ENCODE measurements at regions not wholly inside any gene's neighbourhood (a gene's known extent, or its start where the extent isn't known, plus 50 kb on each side); places are given as distances from the start of the nearest gene placed in this dataset.

DNA sequence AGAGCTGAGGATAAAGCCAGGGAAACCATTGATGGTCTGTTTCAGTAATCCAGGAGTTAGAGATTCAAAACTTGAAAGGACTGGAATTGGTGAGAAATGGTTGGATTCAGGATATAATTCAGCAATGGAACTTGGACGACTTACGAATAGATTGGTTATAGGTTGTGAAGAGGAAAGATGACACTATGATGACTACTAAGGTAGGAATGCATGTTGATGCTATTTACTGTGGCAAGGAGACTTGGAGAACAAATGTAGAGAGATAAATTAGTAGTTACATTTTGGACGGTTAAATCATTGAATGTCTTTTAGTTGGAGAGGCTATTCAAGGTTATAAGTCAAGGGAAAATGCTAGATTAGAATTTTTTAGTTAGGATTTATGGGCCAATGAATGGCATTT lies 365.4 kb upstream of the TECRL start:
- H3K4me1 ChIP-seq (ENCODE audit: control insufficient read depth in 1 of 2, extremely low read depth in 1 of 2, insufficient read depth in 2 of 2, low read length in 2 of 2) = no peaks in the 10 kb centered on the region
- no peak overlapping the region for H3K27ac Mint-ChIP-seq
- H3K36me3 ChIP-seq (ENCODE audit: control insufficient read depth in 2 of 2, extremely low read depth in 1 of 2, insufficient read depth in 1 of 2, low read length in 1 of 2) = no peaks in the 10 kb centered on the region
- H3K9me3 Mint-ChIP-seq = no peaks in the 10 kb centered on the region
- DNase-seq (no peak), ATAC-seq (replicated peaks in 1 of 4) (no peak)
- no peaks in the 10 kb centered on the region for H3K27me3 ChIP-seq (replicated peaks in 1 of 2; ENCODE audit: control insufficient read depth in 2 of 2, extremely low read depth in 1 of 2, insufficient read depth in 2 of 2, low read length in 1 of 2)
- no peaks in the 10 kb centered on the region for H3K9me3 ChIP-seq
- WGBS (ENCODE audit: insufficient coverage) = 88% methylated on average over 3 of the region's 3 CpGs
- H3K27me3 Mint-ChIP-seq = no peaks in the 10 kb centered on the region
- POLR2A ChIA-PET = no interaction called here
- H3K36me3 Mint-ChIP-seq = no peaks in the 10 kb centered on the region
- H3K4me3 Mint-ChIP-seq = no peak overlapping the region
- no peak overlapping the region for H3K27ac ChIP-seq (ENCODE audit: low read length)
- CTCF ChIA-PET = interaction anchor here in 1 of 2 donors (0.7 kb wide), 1 partner anchor 164 kb away, joined by 5 read pairs; no protein-coding TSS in a partner anchor
- H3K4me1 Mint-ChIP-seq = no peaks in the 10 kb centered on the region
- no peak overlapping the region for H3K4me3 ChIP-seq (ENCODE audit: control insufficient read depth in 1 of 2, extremely low read depth in 1 of 2, low read length in 1 of 2)

DNA sequence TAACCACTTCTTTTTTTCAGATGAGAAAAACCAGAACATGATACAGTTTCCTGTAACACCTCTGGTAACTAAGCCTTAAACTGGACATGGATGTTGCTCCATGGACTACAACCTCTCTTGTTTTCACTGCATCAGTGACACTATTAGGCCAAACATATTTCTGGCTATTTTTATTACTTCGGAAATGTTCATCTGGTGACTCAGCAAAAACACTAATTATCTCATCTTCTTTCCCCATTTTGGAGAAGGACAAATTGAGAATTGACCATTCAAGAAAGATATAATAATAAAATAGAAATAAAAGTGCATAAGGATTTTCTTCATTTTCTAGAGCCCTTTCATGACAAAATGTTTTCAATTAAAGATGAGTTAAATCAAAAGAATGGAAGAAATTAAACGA lies 361.9 kb upstream of the TECRL start:
- Mint-ChIP-seq H3K36me3 (no peaks in the 10 kb centered on the region), H3K4me1 (no peaks in the 10 kb centered on the region), H3K27ac (no peak overlapping the region), H3K27me3 (no peaks in the 10 kb centered on the region), H3K4me3 (no peak overlapping the region), H3K9me3 (peaks cover 0 to 7% (median 3%) of the 10 kb centered on the region in 3 donors)
- no CpG with 5 or more reads among the region's 2 CpGs for WGBS (ENCODE audit: insufficient coverage)
- DNase-seq (no peak), ATAC-seq (replicated peaks in 1 of 4) (no peak)
- Histone ChIP-seq H3K36me3 (ENCODE audit: control insufficient read depth in 2 of 2, extremely low read depth in 1 of 2, insufficient read depth in 1 of 2, low read length in 1 of 2) (no peaks in the 10 kb centered on the region), H3K4me3 (ENCODE audit: control insufficient read depth in 1 of 2, extremely low read depth in 1 of 2, low read length in 1 of 2) (no peak overlapping the region), H3K9me3 (no peaks in the 10 kb centered on the region), H3K27ac (ENCODE audit: low read length) (no peak overlapping the region), H3K27me3 (replicated peaks in 1 of 2; ENCODE audit: control insufficient read depth in 2 of 2, extremely low read depth in 1 of 2, insufficient read depth in 2 of 2, low read length in 1 of 2) (no peaks in the 10 kb centered on the region), H3K4me1 (ENCODE audit: control insufficient read depth in 1 of 2, extremely low read depth in 1 of 2, insufficient read depth in 2 of 2, low read length in 2 of 2) (no peaks in the 10 kb centered on the region)
- CTCF ChIA-PET = no interaction called here
- POLR2A ChIA-PET = no interaction called here

DNA sequence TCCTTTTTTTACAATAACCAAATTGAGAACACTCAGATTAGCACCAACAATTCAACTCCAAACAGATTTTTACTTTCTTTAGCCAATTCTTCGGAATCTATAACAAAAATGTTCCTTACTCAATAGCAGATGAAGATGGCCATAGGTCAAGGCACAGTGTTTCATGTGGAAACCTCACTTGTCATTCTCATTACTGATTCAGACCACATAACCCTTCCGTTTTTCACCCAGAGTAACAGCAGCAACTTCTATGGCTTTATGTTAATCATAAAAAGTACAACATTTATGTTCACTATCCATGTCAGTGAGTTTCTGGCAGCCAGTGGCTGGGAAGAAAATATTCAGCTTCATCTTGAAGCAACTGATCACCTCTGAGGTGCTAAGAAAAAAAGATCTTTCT lies 358.3 kb upstream of the TECRL start:
- no peaks in the 10 kb centered on the region for H3K9me3 ChIP-seq
- Mint-ChIP-seq H3K27ac (no peak overlapping the region), H3K9me3 (peaks cover 3 to 17% (median 10%) of the 10 kb centered on the region in 3 donors), H3K27me3 (no peaks in the 10 kb centered on the region), H3K36me3 (no peaks in the 10 kb centered on the region), H3K4me3 (no peak overlapping the region), H3K4me1 (no peaks in the 10 kb centered on the region)
- ChIA-PET CTCF (no interaction called here), POLR2A (no interaction called here)
- no peak for DNase-seq
- ATAC-seq (replicated peaks in 1 of 4) = no peak
- no peak overlapping the region for H3K4me3 ChIP-seq (ENCODE audit: control insufficient read depth in 1 of 2, extremely low read depth in 1 of 2, low read length in 1 of 2)
- H3K27ac ChIP-seq (ENCODE audit: low read length) = no peak overlapping the region
- H3K36me3 ChIP-seq (ENCODE audit: control insufficient read depth in 2 of 2, extremely low read depth in 1 of 2, insufficient read depth in 1 of 2, low read length in 1 of 2) = no peaks in the 10 kb centered on the region
- no peaks in the 10 kb centered on the region for H3K4me1 ChIP-seq (ENCODE audit: control insufficient read depth in 1 of 2, extremely low read depth in 1 of 2, insufficient read depth in 2 of 2, low read length in 2 of 2)
- no peaks in the 10 kb centered on the region for H3K27me3 ChIP-seq (replicated peaks in 1 of 2; ENCODE audit: control insufficient read depth in 2 of 2, extremely low read depth in 1 of 2, insufficient read depth in 2 of 2, low read length in 1 of 2)
- WGBS (ENCODE audit: insufficient coverage) = 25% methylated on average over 1 of the region's 2 CpGs

DNA sequence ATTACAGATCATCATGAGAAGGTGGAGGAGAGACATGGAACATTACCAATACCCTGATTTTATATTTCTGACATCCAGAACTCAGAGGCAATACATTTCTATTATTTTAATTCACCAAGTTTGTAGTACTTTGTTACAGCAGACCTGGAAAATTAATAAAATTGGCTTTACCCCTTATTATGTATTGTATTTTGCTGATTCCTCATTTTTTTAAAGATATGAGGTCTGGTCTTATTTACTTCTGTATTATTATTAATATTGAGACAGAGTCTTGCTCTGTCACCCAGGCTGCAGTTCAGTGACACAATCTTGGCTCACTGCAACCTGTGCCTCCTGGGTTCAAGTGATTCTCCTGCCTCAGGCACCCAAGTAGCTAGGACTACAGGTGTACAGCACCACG lies 357.3 kb upstream of the TECRL start:
- peaks cover 3 to 17% (median 10%) of the 10 kb centered on the region in 3 donors for H3K9me3 Mint-ChIP-seq
- no peak overlapping the region for H3K4me3 Mint-ChIP-seq
- no peak overlapping the region for H3K27ac Mint-ChIP-seq
- Histone ChIP-seq H3K4me1 (ENCODE audit: control insufficient read depth in 1 of 2, extremely low read depth in 1 of 2, insufficient read depth in 2 of 2, low read length in 2 of 2) (no peaks in the 10 kb centered on the region), H3K9me3 (no peaks in the 10 kb centered on the region), H3K4me3 (ENCODE audit: control insufficient read depth in 1 of 2, extremely low read depth in 1 of 2, low read length in 1 of 2) (no peak overlapping the region), H3K27ac (ENCODE audit: low read length) (no peak overlapping the region), H3K27me3 (replicated peaks in 1 of 2; ENCODE audit: control insufficient read depth in 2 of 2, extremely low read depth in 1 of 2, insufficient read depth in 2 of 2, low read length in 1 of 2) (no peaks in the 10 kb centered on the region), H3K36me3 (ENCODE audit: control insufficient read depth in 2 of 2, extremely low read depth in 1 of 2, insufficient read depth in 1 of 2, low read length in 1 of 2) (no peaks in the 10 kb centered on the region)
- ATAC-seq (replicated peaks in 1 of 4) = no peak
- no peaks in the 10 kb centered on the region for H3K36me3 Mint-ChIP-seq
- CTCF ChIA-PET = no interaction called here
- POLR2A ChIA-PET = no interaction called here
- no peak for DNase-seq
- 83% methylated on average over 1 of the region's 1 CpG for WGBS (ENCODE audit: insufficient coverage)
- H3K27me3 Mint-ChIP-seq = no peaks in the 10 kb centered on the region
- H3K4me1 Mint-ChIP-seq = no peaks in the 10 kb centered on the region

DNA sequence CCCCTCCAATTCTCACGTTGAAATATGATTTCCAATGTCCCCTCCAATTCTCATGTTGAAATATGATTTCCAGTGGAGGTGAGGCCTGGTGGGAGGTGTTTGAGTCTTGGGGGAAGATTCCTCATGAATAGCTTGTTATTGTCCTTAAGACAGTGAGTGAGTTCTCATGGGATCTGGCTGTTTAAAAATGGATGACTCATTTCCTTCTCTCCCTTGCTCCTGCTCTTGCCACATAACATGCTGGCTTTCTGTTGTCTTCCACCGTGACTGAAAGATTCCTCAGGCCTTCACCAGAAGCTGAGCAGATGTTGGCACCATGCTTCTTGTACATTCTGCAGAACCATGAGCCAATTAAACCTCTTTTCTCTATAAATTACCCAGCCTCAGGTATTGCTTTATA lies 346.8 kb upstream of the TECRL start:
- H3K4me3 ChIP-seq (ENCODE audit: control insufficient read depth in 1 of 2, extremely low read depth in 1 of 2, low read length in 1 of 2) = no peak overlapping the region
- no peak overlapping the region for H3K27ac ChIP-seq (ENCODE audit: low read length)
- DNase-seq (no peak), ATAC-seq (replicated peaks in 1 of 4) (no peak)
- Mint-ChIP-seq H3K9me3 (peaks cover 4 to 23% (median 14%) of the 10 kb centered on the region in 3 donors), H3K27me3 (no peaks in the 10 kb centered on the region), H3K36me3 (no peaks in the 10 kb centered on the region), H3K4me1 (no peaks in the 10 kb centered on the region), H3K4me3 (no peak overlapping the region), H3K27ac (no peak overlapping the region)
- H3K4me1 ChIP-seq (ENCODE audit: control insufficient read depth in 1 of 2, extremely low read depth in 1 of 2, insufficient read depth in 2 of 2, low read length in 2 of 2) = no peaks in the 10 kb centered on the region
- H3K36me3 ChIP-seq (ENCODE audit: control insufficient read depth in 2 of 2, extremely low read depth in 1 of 2, insufficient read depth in 1 of 2, low read length in 1 of 2) = no peaks in the 10 kb centered on the region
- POLR2A ChIA-PET = no interaction called here
- no peaks in the 10 kb centered on the region for H3K9me3 ChIP-seq
- CTCF ChIA-PET = no interaction called here
- 0% methylated on average over 1 of the region's 2 CpGs for WGBS (ENCODE audit: insufficient coverage)
- H3K27me3 ChIP-seq (replicated peaks in 1 of 2; ENCODE audit: control insufficient read depth in 2 of 2, extremely low read depth in 1 of 2, insufficient read depth in 2 of 2, low read length in 1 of 2) = no peaks in the 10 kb centered on the region

DNA sequence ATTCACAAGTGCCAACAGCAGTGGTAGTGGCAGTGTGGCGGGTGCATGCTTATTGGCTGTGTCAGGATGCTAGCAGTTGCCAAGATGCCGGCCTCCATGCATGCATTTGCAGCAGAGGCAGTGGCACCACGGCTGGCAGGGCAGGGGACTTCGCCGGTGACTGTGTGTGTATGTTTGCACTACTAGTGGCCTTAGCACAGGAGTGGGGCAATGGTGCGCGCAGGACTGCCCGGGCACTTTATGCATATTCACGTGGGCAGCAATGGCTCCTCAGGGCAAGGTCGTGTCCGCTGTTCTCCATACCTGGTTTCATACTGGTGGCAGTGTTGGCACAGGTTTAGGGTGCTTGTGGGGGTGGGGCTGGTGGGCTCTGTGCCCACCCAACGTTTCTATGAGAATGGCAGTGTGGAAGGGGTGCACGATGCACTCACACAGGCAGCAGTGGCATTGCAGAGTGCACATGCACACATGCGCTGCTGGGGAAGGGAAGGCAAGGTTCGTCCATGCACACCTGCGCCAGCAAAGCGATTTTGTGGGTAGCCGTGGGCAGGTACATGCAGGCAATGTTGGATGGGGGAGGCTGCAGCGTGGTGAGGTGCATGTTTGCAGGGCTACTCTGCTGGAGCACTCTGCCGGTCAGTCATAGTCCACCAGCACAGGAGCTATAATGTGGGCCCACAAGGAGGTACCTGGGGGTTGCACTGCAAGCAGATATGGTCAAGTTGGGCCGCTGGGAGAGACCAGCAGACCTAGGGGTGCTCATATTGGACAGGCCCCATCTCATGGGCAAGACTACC lies 338.9 kb upstream of the TECRL start:
- no peak overlapping the region for H3K27ac Mint-ChIP-seq
- ATAC-seq (replicated peaks in 1 of 4) (no peak), DNase-seq (no peak)
- H3K4me1 Mint-ChIP-seq = no peaks in the 10 kb centered on the region
- WGBS (ENCODE audit: insufficient coverage) = 85% methylated on average over 21 of the region's 21 CpGs
- H3K9me3 Mint-ChIP-seq = peaks cover 15 to 26% (median 16%) of the 10 kb centered on the region in 3 donors
- H3K4me1 ChIP-seq (ENCODE audit: control insufficient read depth in 1 of 2, extremely low read depth in 1 of 2, insufficient read depth in 2 of 2, low read length in 2 of 2) = no peaks in the 10 kb centered on the region
- H3K27me3 ChIP-seq (replicated peaks in 1 of 2; ENCODE audit: control insufficient read depth in 2 of 2, extremely low read depth in 1 of 2, insufficient read depth in 2 of 2, low read length in 1 of 2) = no peaks in the 10 kb centered on the region
- H3K36me3 ChIP-seq (ENCODE audit: control insufficient read depth in 2 of 2, extremely low read depth in 1 of 2, insufficient read depth in 1 of 2, low read length in 1 of 2) = no peaks in the 10 kb centered on the region
- ChIA-PET CTCF (no interaction called here), POLR2A (no interaction called here)
- H3K27ac ChIP-seq (ENCODE audit: low read length) = no peak overlapping the region
- no peaks in the 10 kb centered on the region for H3K9me3 ChIP-seq
- H3K27me3 Mint-ChIP-seq = no peaks in the 10 kb centered on the region
- H3K36me3 Mint-ChIP-seq = no peaks in the 10 kb centered on the region
- H3K4me3 Mint-ChIP-seq = no peak overlapping the region
- H3K4me3 ChIP-seq (ENCODE audit: control insufficient read depth in 1 of 2, extremely low read depth in 1 of 2, low read length in 1 of 2) = no peak overlapping the region

DNA sequence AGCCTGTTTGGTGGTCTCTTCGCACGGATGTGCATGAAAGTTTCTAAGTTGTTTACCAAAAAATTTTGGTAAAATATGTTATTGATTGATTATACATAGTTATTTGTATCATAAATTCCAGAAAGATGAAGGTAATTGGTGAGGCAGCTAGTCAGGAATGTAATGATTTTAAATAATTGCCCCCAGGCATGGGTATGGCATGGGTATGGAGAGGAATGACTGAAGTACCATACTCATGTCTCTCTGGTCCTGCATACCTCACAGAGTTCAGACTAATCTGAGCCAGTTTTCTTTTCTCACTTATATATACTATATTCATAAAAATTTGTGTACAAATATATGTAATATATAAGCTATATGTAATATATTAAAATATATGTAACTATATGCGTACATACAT lies 329.0 kb upstream of the TECRL start:
- Histone ChIP-seq H3K27ac (ENCODE audit: low read length) (no peak overlapping the region), H3K36me3 (ENCODE audit: control insufficient read depth in 2 of 2, extremely low read depth in 1 of 2, insufficient read depth in 1 of 2, low read length in 1 of 2) (no peaks in the 10 kb centered on the region), H3K27me3 (replicated peaks in 1 of 2; ENCODE audit: control insufficient read depth in 2 of 2, extremely low read depth in 1 of 2, insufficient read depth in 2 of 2, low read length in 1 of 2) (no peaks in the 10 kb centered on the region), H3K9me3 (no peaks in the 10 kb centered on the region), H3K4me1 (ENCODE audit: control insufficient read depth in 1 of 2, extremely low read depth in 1 of 2, insufficient read depth in 2 of 2, low read length in 2 of 2) (no peaks in the 10 kb centered on the region), H3K4me3 (ENCODE audit: control insufficient read depth in 1 of 2, extremely low read depth in 1 of 2, low read length in 1 of 2) (no peak overlapping the region)
- H3K4me1 Mint-ChIP-seq = no peaks in the 10 kb centered on the region
- peaks cover 4 to 12% (median 8%) of the 10 kb centered on the region in 3 donors for H3K9me3 Mint-ChIP-seq
- ChIA-PET CTCF (interaction anchor here in 1 of 2 donors (0.5 kb wide), 1 partner anchor 25 kb away, joined by 4 read pairs; no protein-coding TSS in a partner anchor), POLR2A (no interaction called here)
- DNase-seq (no peak), ATAC-seq (replicated peaks in 1 of 4) (no peak)
- 75% methylated on average over 2 of the region's 3 CpGs for WGBS (ENCODE audit: insufficient coverage)
- H3K27me3 Mint-ChIP-seq = no peaks in the 10 kb centered on the region
- no peak overlapping the region for H3K4me3 Mint-ChIP-seq
- no peak overlapping the region for H3K27ac Mint-ChIP-seq
- no peaks in the 10 kb centered on the region for H3K36me3 Mint-ChIP-seq
